Renal pelvis (tissue), 1 donor: ENCODE measurements at regions not wholly inside any gene's neighbourhood (a gene's known extent, or its start where the extent isn't known, plus 50 kb on each side); places are given as distances from the start of the nearest gene placed in this dataset.

ENCODE experiments used
- DNase-seq: peaks from one replicate; pipeline ENCODE4 v3.0.0-alpha.2; 2013

GRCh38 chrX:134747006-134747405, 50.0 kb downstream of the PABIR2 start:
- peak; percentile 34 for DNase-seq

GRCh38 chrX:134746410-134746785, 50.6 kb downstream of the PABIR2 start:
- DNase-seq = no peak

- no peak for DNase-seq
These were observed 51.2 kb downstream of the PABIR2 start for GRCh38 chrX:134745636-134746409.

GRCh38 chrX:134743091-134743490, 53.9 kb downstream of the PABIR2 start:
- no peak for DNase-seq

GRCh38 chrX:134742573-134742972, 54.4 kb downstream of the PABIR2 start:
- DNase-seq = no peak

- DNase-seq = no peak
These were observed 55.3 kb downstream of the PABIR2 start for GRCh38 chrX:134741746-134742145.

- DNase-seq = no peak
These were observed 57.8 kb downstream of the PABIR2 start for GRCh38 chrX:134738986-134739740.

- DNase-seq = no peak
These were observed 58.6 kb downstream of the PABIR2 start for GRCh38 chrX:134738445-134738844.

- no peak for DNase-seq
These were observed 59.2 kb downstream of the PABIR2 start for GRCh38 chrX:134737721-134738369.

GRCh38 chrX:134737061-134737460, 59.9 kb downstream of the PABIR2 start:
- DNase-seq = no peak

- DNase-seq = no peak
These were observed 60.6 kb downstream of the PABIR2 start for GRCh38 chrX:134736356-134736755.

GRCh38 chrX:134735015-134735414, 62.0 kb downstream of the PABIR2 start:
- no peak for DNase-seq

- DNase-seq = no peak
These were observed 62.5 kb downstream of the PABIR2 start for GRCh38 chrX:134734466-134734952.

GRCh38 chrX:134733591-134733990, 63.4 kb downstream of the PABIR2 start:
- DNase-seq = no peak

- DNase-seq = no peak
These were observed 64.3 kb downstream of the PABIR2 start for GRCh38 chrX:134732676-134733075.

GRCh38 chrX:134732152-134732551, 64.9 kb downstream of the PABIR2 start:
- no peak for DNase-seq

- no peak for DNase-seq
These were observed 69.1 kb upstream of the PLAC1 start for GRCh38 chrX:134727363-134727762.

GRCh38 chrX:134725103-134725690, 66.9 kb upstream of the PLAC1 start:
- DNase-seq = no peak

- DNase-seq = no peak
These were observed 63.7 kb upstream of the PLAC1 start for GRCh38 chrX:134721766-134722532.

GRCh38 chrX:134718966-134719317, 60.7 kb upstream of the PLAC1 start:
- no peak for DNase-seq

- DNase-seq = no peak
These were observed 60.1 kb upstream of the PLAC1 start for GRCh38 chrX:134718105-134718965.
